GM23248 (cell line): ENCODE measurements at regions not wholly inside any gene's neighbourhood (a gene's known extent, or its start where the extent isn't known, plus 50 kb on each side); places are given as distances from the start of the nearest gene placed in this dataset. TPM values are rescaled to one million over a fixed set of nuclear protein-coding genes. Genes with fewer than 3 reads are reported as not detected.

Source experiments
- DNase-seq: peaks from one replicate; pipeline ENCODE4 v3.0.0-alpha.2; 2015
- H2AFZ ChIP-seq: fragments of 200-600 bp; sonication (generic); 2 replicates; pipeline ENCODE4 v1.6.1; 2016; ENCODE audit warnings: antibody characterized with exemption
- H3F3A ChIP-seq: fragments of 200-600 bp; sonication (generic); 2 replicates; pipeline ENCODE4 v1.6.1; 2016; ENCODE audit warnings: mild to moderate bottlenecking, antibody characterized with exemption, mixed run types; ENCODE audit not compliant: insufficient read depth
- H3K27ac ChIP-seq: fragments of 200-600 bp; sonication (generic); 2 replicates; pipeline ENCODE4 v1.5.1; 2016; ENCODE audit warnings: mild to moderate bottlenecking
- H3K27me3 ChIP-seq: fragments of 200-600 bp; sonication (generic); replicated peaks from 2 replicates; pipeline ENCODE4 v1.6.1; 2016; ENCODE audit warnings: mild to moderate bottlenecking; ENCODE audit not compliant: insufficient read depth
- H3K36me3 ChIP-seq: fragments of 200-600 bp; sonication (generic); 2 replicates; pipeline ENCODE4 v1.6.1; 2016; ENCODE audit warnings: low read depth, mild to moderate bottlenecking
- H3K4me1 ChIP-seq: fragments of 200-600 bp; sonication (generic); 2 replicates; pipeline ENCODE4 v1.6.1; 2016; ENCODE audit warnings: mild to moderate bottlenecking; ENCODE audit not compliant: insufficient read depth
- H3K4me2 ChIP-seq: fragments of 200-600 bp; sonication (generic); one replicate; pipeline ENCODE4 v1.6.1; 2016; ENCODE audit warnings: mild to moderate bottlenecking; ENCODE audit not compliant: unreplicated experiment
- H3K4me3 ChIP-seq: fragments of 200-600 bp; sonication (generic); 2 replicates; pipeline ENCODE4 v1.5.1; 2016; ENCODE audit warnings: mild to moderate bottlenecking
- H3K79me2 ChIP-seq: fragments of 200-600 bp; sonication (generic); 2 replicates; pipeline ENCODE4 v1.6.1; 2016; ENCODE audit warnings: mild to moderate bottlenecking; ENCODE audit not compliant: insufficient read depth
- H3K9ac ChIP-seq: fragments of 200-600 bp; sonication (generic); 2 replicates; pipeline ENCODE4 v1.6.1; 2016; ENCODE audit warnings: mild to moderate bottlenecking
- H3K9me2 ChIP-seq: fragments of 200-600 bp; sonication (generic); 2 replicates; pipeline ENCODE4 v1.6.1; 2016; ENCODE audit warnings: mixed run types, mild to moderate bottlenecking, moderate library complexity; ENCODE audit not compliant: insufficient read depth
- H3K9me3 ChIP-seq: fragments of 200-600 bp; sonication (generic); one replicate; pipeline ENCODE4 v1.6.1; 2017; ENCODE audit warnings: low read depth
- H4K20me1 ChIP-seq: fragments of 200-600 bp; sonication (generic); 2 replicates; pipeline ENCODE4 v1.6.0; 2016; ENCODE audit not compliant: insufficient read depth
- EZH2 ChIP-seq: fragments of 200-600 bp; sonication (generic); IDR thresholded peaks from 2 replicates; pipeline ENCODE4 v1.6.1; 2018; ENCODE audit warnings: antibody characterized with exemption, mild to moderate bottlenecking; ENCODE audit not compliant: insufficient read depth, poor library complexity, severe bottlenecking
- EZH2phosphoT487 ChIP-seq: fragments of 200-600 bp; sonication (generic); IDR thresholded peaks from 2 replicates; pipeline ENCODE4 v1.6.1; 2018; ENCODE audit warnings: antibody characterized with exemption, moderate library complexity, mild to moderate bottlenecking, low read depth; ENCODE audit not compliant: insufficient read depth
- WGBS, 2 experiments: methylation state at CpG; one replicate each; pipeline ENCODE4 v1.1.6; 2015 to 2017; ENCODE audit warnings: low lambda C conversion rate in 2 of 2, low coverage in 1 of 2; ENCODE audit errors: missing lambda C conversion rate in 2 of 2; 5-methylcytosine and 5-hydroxymethylcytosine counted together
- in situ Hi-C: fragments of 300-500 bp; cut with MboI; formaldehyde crosslinking; loops from 2 replicates; pipeline ENCODE4 v1.15.0; 2020
- small RNA-seq: library from RNA; depleted of rRNA; stranded (forward); fragments of <200 nt; gene quantifications from one replicate; pipeline ENCODE3, GENCODE V24; 2014; ENCODE audit warnings: low read depth, low replicate concordance

DNA sequence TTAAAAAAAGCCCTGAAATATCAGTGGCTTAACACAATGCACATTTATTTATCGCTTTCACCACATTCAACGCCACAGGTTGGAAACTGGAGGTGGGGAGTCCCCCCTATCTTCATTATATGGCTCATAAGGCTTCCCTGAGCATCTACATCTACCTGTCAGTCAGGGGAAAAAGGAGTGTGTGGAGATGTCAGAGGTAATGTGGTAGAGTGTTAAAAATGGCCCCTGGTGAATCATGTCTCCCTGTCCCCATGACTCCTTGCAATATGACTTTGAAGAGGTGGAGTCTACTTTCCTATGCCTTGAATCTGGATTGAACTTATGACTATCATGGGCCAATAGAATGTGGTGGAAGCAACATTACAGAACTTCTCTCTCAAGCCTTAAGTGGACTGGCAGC, 65.5 kb upstream of the BTBD3 start:
- no peaks in the 10 kb centered on the region for H3K27me3 ChIP-seq
- TF ChIP-seq EZH2phosphoT487: no peak
- no peak for TF ChIP-seq EZH2
- H3F3A ChIP-seq: peaks cover 21% of the 10 kb centered on the region
- H4K20me1 ChIP-seq: no peaks in the 10 kb centered on the region
- no peak for DNase-seq
- in situ Hi-C loops: no loop called here
- H2AFZ ChIP-seq: no peak overlapping the region
- H3K4me3 ChIP-seq: no peak overlapping the region
- no peaks in the 10 kb centered on the region for H3K9me3 ChIP-seq
- no peaks in the 10 kb centered on the region for H3K9me2 ChIP-seq
- no peak overlapping the region for H3K27ac ChIP-seq
- H3K9ac ChIP-seq: no peak overlapping the region
- no peak overlapping the region for H3K4me2 ChIP-seq
- H3K36me3 ChIP-seq: no peaks in the 10 kb centered on the region
- WGBS, 2 experiments: 66 to 79% methylated on average over 2 of the region's 2 CpGs
- peaks cover 40% of the 10 kb centered on the region for H3K4me1 ChIP-seq
- no peaks in the 10 kb centered on the region for H3K79me2 ChIP-seq

GRCh38 chr20:11852811-11853210, 64.9 kb upstream of the BTBD3 start:
- H3K9me3 ChIP-seq: no peaks in the 10 kb centered on the region
- H3K9me2 ChIP-seq: no peaks in the 10 kb centered on the region
- H3K9ac ChIP-seq: no peak overlapping the region
- no peaks in the 10 kb centered on the region for H3K36me3 ChIP-seq
- in situ Hi-C loops: no loop called here
- no peaks in the 10 kb centered on the region for H3K27me3 ChIP-seq
- H4K20me1 ChIP-seq: no peaks in the 10 kb centered on the region
- H2AFZ ChIP-seq: peak overlapping the region; percentile 27
- no peak overlapping the region for H3K4me2 ChIP-seq
- peak; percentile 44 for DNase-seq
- H3F3A ChIP-seq: peaks cover 21% of the 10 kb centered on the region
- H3K4me3 ChIP-seq: no peak overlapping the region
- H3K27ac ChIP-seq: no peak overlapping the region
- TF ChIP-seq EZH2: no peak
- no peak for TF ChIP-seq EZH2phosphoT487
- H3K4me1 ChIP-seq: peaks cover 40% of the 10 kb centered on the region
- H3K79me2 ChIP-seq: no peaks in the 10 kb centered on the region
- WGBS, 2 experiments: 22 to 33% methylated on average over 1 of the region's 1 CpG

GRCh38 chr20:11853359-11853758, 64.3 kb upstream of the BTBD3 start:
- no peak overlapping the region for H3K9ac ChIP-seq

DNA sequence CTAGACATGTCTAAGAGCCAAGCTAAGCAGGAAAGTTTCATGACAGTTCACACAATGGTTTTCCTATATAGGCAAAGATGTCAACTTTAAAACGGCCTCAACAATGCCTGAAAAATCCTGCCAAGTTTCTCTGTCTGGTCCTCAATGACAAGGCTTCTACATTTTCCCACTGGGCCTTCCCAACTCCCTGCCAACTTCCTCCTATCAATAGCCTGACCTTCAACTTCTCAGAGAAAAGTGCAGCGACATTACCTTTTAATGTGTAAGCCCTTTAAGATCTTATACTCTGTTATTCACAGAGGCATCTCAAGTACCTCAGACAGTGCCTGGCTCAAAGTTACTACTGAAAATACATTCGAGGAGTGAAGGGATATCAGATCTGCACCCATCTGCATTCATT, 56.2 kb upstream of the BTBD3 start:
- Histone ChIP-seq H3F3A (no peaks in the 10 kb centered on the region), H3K9me3 (no peaks in the 10 kb centered on the region), H3K9me2 (no peaks in the 10 kb centered on the region), H3K4me3 (no peak overlapping the region), H3K36me3 (no peaks in the 10 kb centered on the region), H3K4me2 (no peak overlapping the region), H3K4me1 (no peaks in the 10 kb centered on the region), H3K9ac (no peak overlapping the region), H2AFZ (no peak overlapping the region), H3K27me3 (no peaks in the 10 kb centered on the region), H3K79me2 (no peaks in the 10 kb centered on the region), H3K27ac (no peak overlapping the region), H4K20me1 (no peaks in the 10 kb centered on the region)
- no peak for DNase-seq
- in situ Hi-C loops: no loop called here
- TF ChIP-seq EZH2 (no peak), EZH2phosphoT487 (no peak)
- 27 to 34% methylated on average over 3 of the region's 3 CpGs for WGBS, 2 experiments

More at GRCh38 chr20:11853359-11853758, 64.3 kb upstream of the BTBD3 start:
- Histone ChIP-seq H2AFZ (peak overlapping the region; percentile 27), H3F3A (peaks cover 21% of the 10 kb centered on the region), H3K9me2 (no peaks in the 10 kb centered on the region), H3K79me2 (no peaks in the 10 kb centered on the region), H3K36me3 (no peaks in the 10 kb centered on the region), H3K4me3 (no peak overlapping the region), H3K9me3 (no peaks in the 10 kb centered on the region), H4K20me1 (no peaks in the 10 kb centered on the region), H3K4me1 (peaks cover 40% of the 10 kb centered on the region), H3K27ac (no peak overlapping the region), H3K4me2 (no peak overlapping the region), H3K27me3 (no peaks in the 10 kb centered on the region)
- peak; percentile 33 for DNase-seq
- TF ChIP-seq EZH2phosphoT487 (no peak), EZH2 (no peak)
- in situ Hi-C loops: no loop called here

- Histone ChIP-seq H4K20me1 (no peaks in the 10 kb centered on the region), H2AFZ (no peak overlapping the region), H3K9me2 (no peaks in the 10 kb centered on the region; the same call in 1 of the 2 replicates), H3K36me3 (no peaks in the 10 kb centered on the region), H3K27ac (no peak overlapping the region), H3F3A (no peaks in the 10 kb centered on the region), H3K27me3 (0 out of 2 replicates have a peak, but pooled peaks cover 10% of the 10 kb centered on the region), H3K4me3 (no peak overlapping the region), H3K9me3 (no peaks in the 10 kb centered on the region), H3K4me1 (no peaks in the 10 kb centered on the region), H3K9ac (no peak overlapping the region), H3K4me2 (no peak overlapping the region), H3K79me2 (no peaks in the 10 kb centered on the region)
- peak; percentile 25 for DNase-seq
- WGBS, 2 experiments: 56 to 59% methylated on average over 6 of the region's 6 CpGs
- in situ Hi-C loops: no loop called here
- TF ChIP-seq EZH2 (no peak), EZH2phosphoT487 (no peak)
Observed at GRCh38 chr20:11867291-11867919, 50.3 kb upstream of the BTBD3 start.

Small RNA genes in the stretch of these regions (small RNA-seq; reads per million reads assigned to genes)
- gene AL080274.1: not detected
- not detected for gene RN7SKP111
